GM19035 (cell line): ENCODE measurements at regions not wholly inside any gene's neighbourhood (a gene's known extent, or its start where the extent isn't known, plus 50 kb on each side); places are given as distances from the start of the nearest gene placed in this dataset.

Source experiments
- ATAC-seq: cut with Tn5 transposase; IDR thresholded peaks from one replicate; pipeline ENCODE4 v1.9.1; 2021; ENCODE audit not compliant: unreplicated experiment

DNA sequence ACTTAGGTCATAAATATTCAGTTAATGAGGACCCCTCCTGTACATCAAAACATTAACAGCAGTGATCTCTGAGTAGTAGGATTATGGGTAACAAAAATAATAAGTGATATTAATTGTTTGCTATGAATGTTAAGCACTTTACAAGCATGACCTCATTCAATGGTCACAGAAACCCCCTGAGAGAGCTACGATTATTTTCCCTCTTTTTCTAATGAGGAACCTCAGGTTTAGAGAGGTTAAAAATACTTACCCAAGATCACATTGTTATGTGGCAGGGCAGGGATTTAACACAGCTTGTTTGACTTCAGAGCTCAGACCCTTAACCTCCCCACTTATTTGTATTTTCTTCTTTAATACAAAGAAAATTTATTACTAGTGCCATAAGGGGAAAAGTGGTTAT is 228.2 kb downstream of the TBL1XR1 start:
- ATAC-seq: no peak

DNA sequence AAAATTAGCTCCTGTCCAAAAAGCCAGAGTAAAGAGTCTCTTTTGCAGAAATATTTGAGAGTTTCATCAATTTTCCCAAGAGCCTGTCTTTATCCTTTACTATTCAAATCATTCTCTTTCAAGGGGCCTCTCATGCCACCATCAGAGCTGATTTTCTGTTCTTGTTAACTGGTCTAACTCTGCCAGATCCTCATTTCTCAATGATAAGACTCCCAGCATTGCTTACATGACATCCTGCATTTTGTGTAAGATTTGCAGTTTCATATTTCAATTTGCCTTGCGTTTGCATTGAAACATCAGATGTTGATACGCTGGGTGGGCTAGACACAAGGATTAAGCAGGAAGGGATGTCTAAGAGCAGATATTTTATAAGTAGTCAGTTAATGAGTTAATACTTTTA is 228.7 kb downstream of the TBL1XR1 start:
- ATAC-seq: no peak

DNA sequence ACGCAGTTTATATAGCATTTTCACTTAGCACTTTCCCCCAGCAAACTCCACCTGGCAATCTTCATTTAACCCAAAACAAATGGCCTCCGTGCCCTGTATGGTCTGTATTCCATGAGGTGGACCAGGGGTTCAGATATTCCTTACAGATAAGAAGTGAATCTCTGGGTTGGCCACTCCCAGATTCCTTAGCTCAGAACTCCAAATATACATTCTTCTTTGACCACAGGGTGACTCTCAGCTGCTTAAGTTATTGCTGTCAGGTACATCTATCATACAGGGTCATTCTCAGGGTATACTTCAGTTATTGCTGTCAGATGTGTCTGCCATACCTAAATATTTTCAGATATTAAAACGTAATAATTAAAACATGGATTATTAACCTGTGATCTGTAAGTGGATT is 229.8 kb downstream of the TBL1XR1 start:
- no peak for ATAC-seq

DNA sequence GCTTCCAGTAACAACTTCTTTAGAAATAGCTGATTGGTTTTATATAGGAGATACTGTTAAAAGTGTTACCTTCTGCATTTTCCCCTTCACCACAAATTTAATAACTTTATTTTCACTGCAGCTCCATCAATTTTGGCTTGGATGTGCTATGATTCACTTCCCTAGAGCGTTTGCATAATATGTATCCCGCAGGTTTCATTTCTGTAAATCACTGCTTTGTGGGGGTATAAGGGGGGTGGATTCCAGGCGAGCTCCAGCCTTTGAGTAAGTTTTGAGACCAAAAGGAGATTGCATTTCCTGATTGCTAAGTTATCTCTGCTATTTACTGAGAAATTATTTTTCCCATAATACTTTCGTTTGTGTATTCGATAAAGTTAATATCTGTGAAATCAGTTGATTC is 232.6 kb downstream of the TBL1XR1 start:
- no peak for ATAC-seq

GRCh38 chr3:176961916-176962315 is 235.4 kb downstream of the TBL1XR1 start:
- ATAC-seq: no peak

- ATAC-seq: no peak
Measured at GRCh38 chr3:176959867-176960266, 237.4 kb downstream of the TBL1XR1 start.

- no peak for ATAC-seq
Measured at GRCh38 chr3:176958560-176958959, 238.7 kb downstream of the TBL1XR1 start.

DNA sequence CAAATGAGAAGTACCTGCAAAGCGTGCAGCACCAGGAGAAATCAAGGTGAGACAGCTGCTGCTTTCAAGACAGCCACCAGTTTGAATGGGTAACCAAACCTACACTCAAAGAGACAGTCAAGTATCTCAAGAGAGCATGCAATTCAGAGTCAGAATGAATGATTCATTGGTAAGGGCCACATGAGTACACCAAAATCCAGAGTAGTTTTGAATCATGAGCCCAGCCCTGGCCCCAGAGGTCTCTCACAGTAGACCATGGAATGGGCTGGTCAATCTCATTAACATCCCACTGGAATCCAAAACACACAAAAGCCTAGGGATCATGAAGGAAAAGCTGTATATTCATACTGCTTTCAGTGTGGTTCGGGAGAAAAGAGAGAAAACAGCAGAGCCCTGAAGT is 242.8 kb downstream of the TBL1XR1 start:
- no peak for ATAC-seq

DNA sequence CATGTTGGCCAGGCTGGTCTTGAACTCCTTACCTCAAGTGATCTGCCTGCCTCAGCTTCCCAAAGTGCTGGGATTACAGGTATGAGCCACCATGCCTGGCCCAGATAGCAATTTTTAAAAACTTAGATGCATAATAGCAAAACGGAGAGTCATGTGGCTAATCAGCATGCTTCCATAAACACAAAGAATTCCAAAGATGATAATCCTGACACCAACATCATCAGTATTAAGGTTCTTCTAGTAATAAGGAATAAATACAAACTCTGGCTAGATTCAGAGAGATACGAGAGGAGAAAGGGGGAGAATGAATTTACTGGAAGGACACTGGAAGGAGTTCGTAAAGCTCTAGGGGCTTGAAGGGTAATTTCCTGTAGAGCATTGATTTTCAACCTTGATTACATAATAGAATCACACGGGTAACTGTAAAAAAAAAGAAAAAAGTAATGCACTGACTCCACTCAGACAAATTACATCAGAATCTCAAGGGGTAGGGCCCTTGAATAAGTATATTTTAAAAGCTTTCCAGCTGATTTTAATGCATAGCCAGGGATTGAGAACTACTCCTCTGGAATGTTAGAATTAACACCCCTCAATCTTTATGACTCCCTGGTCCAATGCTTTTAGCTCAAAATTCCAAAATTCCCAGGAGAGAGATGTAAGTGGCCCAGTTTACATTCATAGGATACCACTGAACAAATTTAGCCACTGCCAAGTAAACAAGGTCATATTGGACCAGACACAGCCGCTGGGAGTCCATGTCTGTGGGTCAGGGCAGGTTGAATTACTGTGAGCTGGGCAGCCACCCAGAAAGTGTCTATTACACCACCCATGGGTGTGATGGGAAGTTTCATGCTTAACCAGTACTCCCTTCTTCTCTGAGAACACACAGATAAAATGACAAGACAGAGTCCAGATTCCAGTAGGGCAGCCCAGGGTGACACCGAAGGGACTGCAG is 243.9 kb downstream of the TBL1XR1 start:
- ATAC-seq: no peak

- no peak for ATAC-seq
Measured at GRCh38 chr3:176951586-176952292, 245.5 kb downstream of the TBL1XR1 start.

DNA sequence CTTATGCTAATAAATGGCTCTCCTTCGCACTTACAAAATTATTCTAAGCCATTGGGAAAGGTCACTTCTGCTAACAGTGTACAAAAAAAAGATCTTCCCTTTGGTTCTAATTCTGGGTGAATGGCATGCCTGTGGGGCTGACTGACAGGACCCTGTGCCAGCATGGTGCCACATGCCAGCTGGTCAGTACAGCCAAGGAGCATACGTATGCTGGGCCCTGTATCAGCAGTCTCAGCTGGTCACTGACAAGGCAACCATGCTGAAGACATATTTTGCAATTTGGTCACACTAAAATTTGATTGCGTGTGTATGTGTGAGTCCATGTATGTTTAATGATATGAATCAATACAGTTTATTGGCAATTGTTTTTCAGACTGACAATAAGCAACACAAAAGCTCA is 246.1 kb downstream of the TBL1XR1 start:
- no peak for ATAC-seq

DNA sequence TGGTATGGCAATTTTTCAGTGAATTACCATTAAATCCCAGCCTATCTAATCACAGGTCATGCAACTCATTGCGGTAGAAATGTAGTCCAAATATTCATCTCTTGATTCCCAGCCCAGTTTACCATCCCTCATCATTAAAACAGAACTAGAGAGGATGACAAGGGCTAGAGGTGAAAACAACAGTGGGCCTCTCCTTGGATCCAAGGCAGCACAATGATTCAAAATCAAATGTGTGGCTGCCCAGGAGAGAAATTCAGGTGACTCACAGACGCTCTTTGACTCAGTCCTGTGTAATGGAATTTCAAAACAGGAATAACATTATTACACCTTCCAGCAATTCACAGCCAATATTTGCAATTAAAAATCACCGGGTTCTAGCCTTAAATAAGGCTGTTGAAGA is 246.5 kb downstream of the TBL1XR1 start:
- ATAC-seq: no peak

GRCh38 chr3:176948151-176948550 is 249.1 kb downstream of the TBL1XR1 start:
- no peak for ATAC-seq

DNA sequence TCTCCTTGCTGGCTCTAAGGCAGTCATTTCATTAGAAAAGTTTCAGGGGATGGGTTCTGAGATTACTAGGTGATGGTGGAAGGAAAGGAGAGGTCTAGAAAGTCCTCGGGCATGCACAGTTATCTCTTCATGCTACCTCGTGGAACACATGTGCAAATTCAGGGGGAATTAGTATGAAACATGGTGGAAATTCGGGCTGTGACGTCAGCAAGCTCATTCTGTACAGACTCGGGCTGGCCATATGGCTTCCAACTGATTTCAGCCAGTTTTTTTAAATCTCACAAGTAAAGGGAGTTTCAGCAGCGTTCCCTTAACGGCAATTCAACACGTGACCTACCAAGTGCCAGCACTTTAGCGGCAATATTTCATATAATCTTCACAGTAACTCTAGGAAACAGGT is 251.1 kb downstream of the TBL1XR1 start:
- ATAC-seq: no peak

- no peak for ATAC-seq
Measured at GRCh38 chr3:176942305-176942704, 255.0 kb downstream of the TBL1XR1 start.

GRCh38 chr3:176941689-176942088 is 255.6 kb downstream of the TBL1XR1 start:
- ATAC-seq: no peak

DNA sequence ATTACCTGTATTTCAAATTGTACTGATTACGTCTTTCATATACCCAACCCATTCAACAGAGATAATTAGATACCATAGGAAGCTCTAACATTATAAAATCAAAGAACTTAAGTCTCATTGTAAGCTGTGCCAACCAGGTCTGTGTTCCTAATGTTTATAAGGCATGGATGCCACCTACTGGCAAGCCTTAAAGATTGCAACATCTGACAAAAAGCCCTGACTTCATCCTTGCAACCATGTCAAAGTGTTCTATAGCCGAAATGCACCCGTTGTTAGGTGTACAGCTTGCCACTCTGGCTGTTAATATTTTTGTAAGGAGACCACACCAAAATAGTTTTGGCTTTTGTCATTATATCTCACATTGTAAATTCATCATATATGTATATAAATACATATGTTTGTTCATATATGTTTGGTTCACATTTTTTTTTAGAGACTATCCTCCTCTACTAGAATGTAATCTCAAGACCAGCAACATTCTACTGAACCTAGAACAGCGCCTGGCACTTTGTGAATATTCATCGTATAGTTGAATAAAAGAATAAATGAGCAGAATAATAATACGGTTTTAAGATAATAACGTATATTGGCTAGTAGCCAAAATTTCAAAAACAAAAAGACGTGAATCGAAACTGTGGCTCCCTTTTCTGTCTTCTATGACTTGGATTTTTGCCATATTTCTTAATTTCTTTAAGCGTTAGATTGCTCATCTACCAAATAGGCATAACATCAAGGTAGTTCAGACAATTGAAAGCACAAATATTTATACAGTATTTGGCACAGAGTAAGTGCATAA is 258.1 kb downstream of the TBL1XR1 start:
- peak; percentile 97 for ATAC-seq

DNA sequence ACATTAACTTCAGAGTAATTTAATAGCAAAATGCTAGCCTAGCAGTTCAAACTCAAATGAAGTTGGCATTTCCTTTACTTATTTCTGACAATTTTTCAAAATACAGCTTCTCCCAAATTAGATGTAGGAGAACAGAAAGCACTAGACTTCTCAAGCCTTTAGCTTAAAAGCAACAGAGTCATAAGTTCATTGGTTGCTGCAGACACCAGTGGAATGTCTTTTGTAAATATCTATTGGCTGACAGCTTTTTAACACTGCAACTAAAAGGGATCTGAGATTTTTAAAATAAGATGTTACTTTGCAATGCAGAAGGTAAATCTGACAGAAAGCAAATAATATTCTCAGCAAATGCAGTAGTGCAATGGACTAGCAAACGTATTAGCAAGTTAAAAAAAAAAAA is 259.3 kb downstream of the TBL1XR1 start:
- ATAC-seq: no peak

GRCh38 chr3:176937541-176937940 is 259.7 kb downstream of the TBL1XR1 start:
- no peak for ATAC-seq

GRCh38 chr3:176935194-176935888 is 261.9 kb downstream of the TBL1XR1 start:
- no peak for ATAC-seq

DNA sequence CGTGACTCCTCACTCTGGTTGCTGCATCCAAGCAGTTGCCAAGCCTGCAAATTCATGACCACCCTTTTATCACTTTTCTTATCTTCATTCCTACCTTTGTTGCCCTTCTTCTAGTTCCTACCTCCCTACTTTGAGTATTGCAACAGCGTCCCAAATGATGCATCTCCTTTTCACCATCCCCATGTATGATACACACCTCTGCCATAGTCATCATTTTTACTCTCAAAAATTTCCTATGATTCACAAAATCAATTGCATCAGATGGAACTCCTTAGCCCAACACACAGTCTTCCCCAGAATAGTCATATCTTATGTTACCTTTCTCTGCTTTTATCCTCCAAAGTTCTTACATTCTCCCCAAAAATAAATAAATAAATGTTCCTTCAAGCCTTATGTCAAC is 262.6 kb downstream of the TBL1XR1 start:
- ATAC-seq: no peak
